ENCODE measurements at regions not wholly inside any gene's neighbourhood (a gene's known extent, or its start where the extent isn't known, plus 50 kb on each side); places are given as distances from the start of the nearest gene placed in this dataset.
"Not testable (repeated sequence)": the region's sequence is repeated elsewhere in the genome, so short reads cannot be mapped to it uniquely, and the experiment has no call there.

- Mint-ChIP-seq H3K27me3 (no peaks in the 10 kb centered on the region), H3K4me1 (no peaks in the 10 kb centered on the region), H3K9me3 (peaks cover 5% of the 10 kb centered on the region), H3K4me3 (no peak overlapping the region), H3K36me3 (ENCODE audit: low read depth) (no peaks in the 10 kb centered on the region), H3K27ac (no peak overlapping the region)
- DNase-seq = no peak
- no peak for ATAC-seq
Measured at GRCh38 chr17:70357190-70357589, 187.9 kb downstream of the KCNJ2 start.

GRCh38 chr17:70365091-70365583, 195.8 kb downstream of the KCNJ2 start:
- no peak for DNase-seq

DNA sequence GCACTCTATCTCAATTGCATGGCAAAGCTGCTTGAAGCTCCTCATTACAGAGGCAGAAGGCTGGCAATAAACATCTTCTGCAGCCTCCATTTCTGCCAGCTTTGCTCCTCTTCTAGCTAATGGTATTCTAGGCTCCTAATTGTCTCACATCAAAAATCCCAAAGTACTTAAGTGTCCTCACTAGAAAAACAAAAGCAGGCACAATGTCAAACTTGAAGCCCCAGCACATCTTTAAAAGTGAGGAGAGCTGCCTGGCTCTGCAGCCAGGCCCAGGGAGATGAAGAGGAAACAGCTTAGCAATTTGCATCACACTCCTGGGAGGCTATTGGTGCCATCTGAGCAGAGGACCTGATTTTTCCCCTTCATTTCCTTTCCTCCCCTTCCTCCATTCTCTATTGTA, 197.1 kb downstream of the KCNJ2 start:
- Mint-ChIP-seq H3K36me3 (ENCODE audit: low read depth) (no peaks in the 10 kb centered on the region), H3K9me3 (no peaks in the 10 kb centered on the region), H3K4me1 (no peaks in the 10 kb centered on the region), H3K4me3 (no peak overlapping the region), H3K27ac (no peak overlapping the region), H3K27me3 (peaks cover 4% of the 10 kb centered on the region)
- ATAC-seq = no peak
- DNase-seq = no peak

More at GRCh38 chr17:70365091-70365583, 195.8 kb downstream of the KCNJ2 start:
- H3K9me3 Mint-ChIP-seq = peaks cover 5% of the 10 kb centered on the region
- H3K36me3 Mint-ChIP-seq (ENCODE audit: low read depth) = no peaks in the 10 kb centered on the region
- H3K27ac Mint-ChIP-seq = no peak overlapping the region
- no peak for ATAC-seq
- H3K4me3 Mint-ChIP-seq = no peak overlapping the region
- H3K27me3 Mint-ChIP-seq = peaks cover 3% of the 10 kb centered on the region
- H3K4me1 Mint-ChIP-seq = no peaks in the 10 kb centered on the region

GRCh38 chr17:70368011-70368410, 198.7 kb downstream of the KCNJ2 start:
- DNase-seq (no peak), ATAC-seq (no peak)
- no peak overlapping the region for H3K4me3 Mint-ChIP-seq
- peaks cover 4% of the 10 kb centered on the region for H3K27me3 Mint-ChIP-seq
- H3K27ac Mint-ChIP-seq = no peak overlapping the region
- no peaks in the 10 kb centered on the region for H3K36me3 Mint-ChIP-seq (ENCODE audit: low read depth)
- no peaks in the 10 kb centered on the region for H3K4me1 Mint-ChIP-seq
- H3K9me3 Mint-ChIP-seq = no peaks in the 10 kb centered on the region

DNA sequence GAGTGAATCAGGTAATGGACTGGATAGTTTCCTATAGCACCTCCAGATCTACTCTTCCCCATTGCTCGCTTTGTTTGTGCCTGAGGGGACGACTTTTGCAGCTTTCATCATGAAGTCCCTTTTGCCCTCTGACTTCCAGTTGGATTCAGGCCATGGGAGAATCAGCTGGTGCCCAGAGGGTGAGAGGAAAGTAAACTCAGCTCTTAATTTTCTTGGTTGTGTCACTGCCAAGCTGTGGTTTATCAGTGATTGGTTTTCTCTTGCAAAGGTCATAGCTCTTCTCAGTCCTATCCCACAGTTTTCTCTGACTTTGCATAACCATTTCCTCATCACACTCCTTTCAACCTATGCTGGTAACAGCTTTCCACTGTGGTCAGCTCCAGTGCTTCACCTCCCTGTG, 200.1 kb downstream of the KCNJ2 start:
- peaks cover 12% of the 10 kb centered on the region for H3K9me3 Mint-ChIP-seq
- no peaks in the 10 kb centered on the region for H3K4me1 Mint-ChIP-seq
- H3K27me3 Mint-ChIP-seq = peaks cover 2% of the 10 kb centered on the region
- no peaks in the 10 kb centered on the region for H3K36me3 Mint-ChIP-seq (ENCODE audit: low read depth)
- DNase-seq = no peak
- ATAC-seq = no peak
- no peak overlapping the region for H3K27ac Mint-ChIP-seq
- no peak overlapping the region for H3K4me3 Mint-ChIP-seq

DNA sequence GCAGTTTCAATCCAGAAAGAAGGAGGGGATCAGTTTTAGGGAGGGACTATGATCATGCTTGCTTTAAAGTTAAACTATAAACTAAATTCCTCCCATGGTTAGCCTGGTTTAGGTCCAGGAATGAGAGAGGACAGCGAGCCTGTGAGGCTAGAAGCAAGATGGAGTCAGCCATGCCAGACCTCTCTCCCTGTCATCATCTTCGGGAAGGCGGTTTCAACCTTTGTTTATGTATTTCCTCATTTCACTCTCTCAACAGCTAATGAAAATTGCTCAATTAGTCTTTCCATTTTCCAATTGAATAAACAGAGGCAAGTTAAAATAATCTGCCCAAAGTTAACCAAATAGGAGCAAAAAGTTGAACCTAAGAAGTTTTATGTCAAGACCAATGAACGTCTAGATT, 201.5 kb downstream of the KCNJ2 start:
- ATAC-seq (no peak), DNase-seq (no peak)
- no peak overlapping the region for H3K4me3 Mint-ChIP-seq
- no peak overlapping the region for H3K27ac Mint-ChIP-seq
- no peaks in the 10 kb centered on the region for H3K4me1 Mint-ChIP-seq
- no peaks in the 10 kb centered on the region for H3K36me3 Mint-ChIP-seq (ENCODE audit: low read depth)
- H3K9me3 Mint-ChIP-seq = peaks cover 12% of the 10 kb centered on the region
- peaks cover 2% of the 10 kb centered on the region for H3K27me3 Mint-ChIP-seq

DNA sequence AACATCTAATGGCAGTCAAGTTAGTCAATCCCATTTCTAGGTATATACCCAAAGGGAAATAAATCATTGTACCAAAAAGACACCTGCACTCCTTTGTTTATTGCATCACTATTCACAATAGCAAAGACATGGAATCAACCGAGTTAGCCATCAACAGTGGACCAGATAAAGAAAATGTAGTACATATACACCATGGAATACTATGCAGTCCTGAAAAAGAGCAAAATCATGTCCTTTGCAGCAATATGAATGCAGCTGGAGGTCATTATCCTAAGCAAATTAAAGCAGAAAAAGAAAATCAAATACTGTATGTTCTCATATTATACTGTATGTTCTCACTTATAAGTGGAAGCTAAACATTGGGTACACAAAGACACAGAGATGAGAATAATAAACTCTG, 204.0 kb downstream of the KCNJ2 start:
- H3K4me1 Mint-ChIP-seq = no peaks in the 10 kb centered on the region
- DNase-seq (no peak), ATAC-seq (no peak)
- H3K9me3 Mint-ChIP-seq = peaks cover 12% of the 10 kb centered on the region
- no peak overlapping the region for H3K27ac Mint-ChIP-seq
- no peak overlapping the region for H3K4me3 Mint-ChIP-seq
- H3K36me3 Mint-ChIP-seq (ENCODE audit: low read depth) = no peaks in the 10 kb centered on the region
- peaks cover 2% of the 10 kb centered on the region for H3K27me3 Mint-ChIP-seq

GRCh38 chr17:70374496-70374895, 205.2 kb downstream of the KCNJ2 start:
- H3K27ac Mint-ChIP-seq = no peak overlapping the region
- H3K36me3 Mint-ChIP-seq (ENCODE audit: low read depth) = no peaks in the 10 kb centered on the region
- H3K4me3 Mint-ChIP-seq = no peak overlapping the region
- no peaks in the 10 kb centered on the region for H3K4me1 Mint-ChIP-seq
- H3K9me3 Mint-ChIP-seq = peaks cover 12% of the 10 kb centered on the region
- H3K27me3 Mint-ChIP-seq = peaks cover 2% of the 10 kb centered on the region
- DNase-seq (no peak), ATAC-seq (no peak)

- Mint-ChIP-seq H3K27ac (no peak overlapping the region), H3K36me3 (ENCODE audit: low read depth) (no peaks in the 10 kb centered on the region), H3K4me1 (no peaks in the 10 kb centered on the region), H3K9me3 (peaks cover 12% of the 10 kb centered on the region), H3K4me3 (no peak overlapping the region), H3K27me3 (peaks cover under 1% of the 10 kb centered on the region)
- no peak for DNase-seq
- ATAC-seq = no peak
Measured at GRCh38 chr17:70375406-70375805, 206.1 kb downstream of the KCNJ2 start.

- ATAC-seq (no peak), DNase-seq (no peak)
- no peaks in the 10 kb centered on the region for H3K36me3 Mint-ChIP-seq (ENCODE audit: low read depth)
- no peaks in the 10 kb centered on the region for H3K4me1 Mint-ChIP-seq
- no peak overlapping the region for H3K4me3 Mint-ChIP-seq
- peaks cover 12% of the 10 kb centered on the region for H3K9me3 Mint-ChIP-seq
- H3K27ac Mint-ChIP-seq = no peak overlapping the region
- no peaks in the 10 kb centered on the region for H3K27me3 Mint-ChIP-seq
Measured at GRCh38 chr17:70375813-70376770, 206.8 kb downstream of the KCNJ2 start.

DNA sequence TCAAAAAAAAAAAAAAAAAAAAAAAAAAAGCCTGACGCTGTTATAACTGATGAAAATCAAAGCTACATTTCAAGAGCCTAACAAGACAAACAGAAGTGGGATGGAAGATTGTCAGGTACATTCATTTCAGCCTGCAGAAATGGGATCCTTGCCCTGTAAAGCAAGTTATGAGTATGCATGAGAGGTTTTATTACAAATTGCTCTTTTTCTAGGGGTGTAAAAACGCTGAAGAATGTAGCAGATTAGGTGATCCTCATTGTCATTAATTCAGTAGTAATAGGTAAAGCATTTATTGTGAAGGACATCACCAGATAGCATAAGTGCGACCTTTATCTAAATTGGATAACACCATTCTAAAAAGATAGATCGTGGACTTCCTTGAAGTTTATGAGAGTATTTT, 208.3 kb downstream of the KCNJ2 start:
- no peak overlapping the region for H3K4me3 Mint-ChIP-seq
- no peak overlapping the region for H3K27ac Mint-ChIP-seq
- H3K36me3 Mint-ChIP-seq (ENCODE audit: low read depth) = no peaks in the 10 kb centered on the region
- no peak for DNase-seq
- no peak for ATAC-seq
- no peaks in the 10 kb centered on the region for H3K4me1 Mint-ChIP-seq
- H3K9me3 Mint-ChIP-seq = peaks cover 12% of the 10 kb centered on the region
- no peaks in the 10 kb centered on the region for H3K27me3 Mint-ChIP-seq

DNA sequence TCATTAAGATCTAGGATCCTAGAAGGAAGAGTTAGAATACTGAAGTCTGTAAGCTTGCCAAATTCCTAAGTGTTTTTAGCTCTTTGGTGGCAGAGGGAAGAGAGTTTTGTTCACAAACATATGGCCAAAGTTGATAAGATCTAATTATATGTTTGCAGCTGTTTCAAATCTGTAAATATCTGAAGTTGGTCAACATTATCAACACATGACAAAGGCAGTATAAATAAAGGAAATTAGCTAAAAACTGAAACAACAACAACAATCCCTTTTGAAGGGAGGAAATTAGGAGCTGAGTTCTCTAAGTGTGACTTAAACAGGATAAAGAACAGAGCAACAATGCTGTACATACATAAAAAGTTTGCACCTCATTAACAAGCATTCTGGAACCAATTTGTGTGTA, 208.7 kb downstream of the KCNJ2 start:
- no peak for DNase-seq
- no peak overlapping the region for H3K27ac Mint-ChIP-seq
- H3K27me3 Mint-ChIP-seq = no peaks in the 10 kb centered on the region
- no peaks in the 10 kb centered on the region for H3K36me3 Mint-ChIP-seq (ENCODE audit: low read depth)
- H3K9me3 Mint-ChIP-seq = peaks cover 12% of the 10 kb centered on the region
- H3K4me1 Mint-ChIP-seq = no peaks in the 10 kb centered on the region
- H3K4me3 Mint-ChIP-seq = no peak overlapping the region
- no peak for ATAC-seq

DNA sequence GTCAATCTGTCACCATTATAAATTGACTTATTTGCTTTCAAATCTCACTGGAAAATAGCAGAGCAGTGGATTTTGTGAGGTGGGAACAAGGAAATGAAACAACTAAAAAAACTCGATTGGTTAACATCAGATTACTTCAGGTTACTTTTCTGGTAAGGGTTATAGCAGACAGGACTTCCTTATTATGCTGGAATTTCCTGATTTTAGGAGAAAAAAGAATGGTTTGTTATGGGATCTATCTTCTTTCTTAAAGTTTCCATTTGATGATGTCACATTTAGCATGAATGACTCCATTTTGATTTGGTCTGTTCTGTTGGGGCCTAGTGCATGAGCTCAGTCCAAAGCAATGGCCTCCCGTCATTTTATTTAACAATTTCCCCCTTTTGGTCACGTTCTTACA, 210.6 kb downstream of the KCNJ2 start:
- H3K4me1 Mint-ChIP-seq = no peaks in the 10 kb centered on the region
- no peak overlapping the region for H3K27ac Mint-ChIP-seq
- H3K9me3 Mint-ChIP-seq = no peaks in the 10 kb centered on the region
- no peak for DNase-seq
- ATAC-seq = no peak
- H3K27me3 Mint-ChIP-seq = no peaks in the 10 kb centered on the region
- no peak overlapping the region for H3K4me3 Mint-ChIP-seq
- no peaks in the 10 kb centered on the region for H3K36me3 Mint-ChIP-seq (ENCODE audit: low read depth)

DNA sequence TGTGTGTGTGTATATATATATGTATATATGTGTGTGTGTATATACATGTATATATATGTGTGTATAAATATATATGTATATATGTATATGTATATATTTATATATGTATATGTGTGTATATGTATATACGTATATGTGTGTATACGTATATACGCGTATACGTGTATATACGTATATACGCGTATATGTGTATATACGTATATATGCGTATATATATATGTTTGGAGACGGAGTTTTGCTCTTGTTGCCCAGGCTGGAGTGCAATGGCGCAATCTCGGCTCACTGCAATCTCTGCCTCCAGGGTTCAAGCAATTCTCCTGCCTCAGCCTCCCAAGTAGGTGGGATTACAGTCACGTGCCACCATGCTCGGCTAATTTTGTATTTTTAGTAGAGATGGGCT, 212.6 kb downstream of the KCNJ2 start:
- H3K9me3 Mint-ChIP-seq; H3K27ac Mint-ChIP-seq; DNase-seq; H3K27me3 Mint-ChIP-seq; H3K36me3 Mint-ChIP-seq (ENCODE audit: low read depth); ATAC-seq; H3K4me1 Mint-ChIP-seq; H3K4me3 Mint-ChIP-seq: not testable (repeated sequence)

GRCh38 chr17:70388326-70388725, 219.0 kb downstream of the KCNJ2 start:
- Mint-ChIP-seq H3K4me1 (no peaks in the 10 kb centered on the region), H3K36me3 (ENCODE audit: low read depth) (no peaks in the 10 kb centered on the region), H3K4me3 (no peak overlapping the region), H3K27ac (no peak overlapping the region), H3K9me3 (peaks cover 3% of the 10 kb centered on the region), H3K27me3 (no peaks in the 10 kb centered on the region)
- ATAC-seq (no peak), DNase-seq (no peak)

Data from activated naive CD8-positive, alpha-beta T cell treated with anti-CD3 and anti-CD28 coated beads, Interleukin-2, amount 50 U/mL, for 24 hours (primary cell).